ENCODE measurements at regions not wholly inside any gene's neighbourhood (a gene's known extent, or its start where the extent isn't known, plus 50 kb on each side); places are given as distances from the start of the nearest gene placed in this dataset.

GRCh38 chr17:77478899-77479298, 338.1 kb downstream of the SEC14L1 start:
- DNase-seq: no peak

GRCh38 chr17:77479372-77480198, 338.8 kb downstream of the SEC14L1 start:
- DNase-seq: no peak

- DNase-seq: no peak
Measured at GRCh38 chr17:77480199-77480508, 339.4 kb downstream of the SEC14L1 start.

GRCh38 chr17:77480509-77481215, 339.9 kb downstream of the SEC14L1 start:
- no peak for DNase-seq

GRCh38 chr17:77481476-77482374, 341.0 kb downstream of the SEC14L1 start:
- no peak for DNase-seq

- DNase-seq: no peak
Measured at GRCh38 chr17:77482375-77483127, 341.8 kb downstream of the SEC14L1 start.

GRCh38 chr17:77483128-77483598, 342.4 kb downstream of the SEC14L1 start:
- DNase-seq: no peak

GRCh38 chr17:77484111-77484510, 343.3 kb downstream of the SEC14L1 start:
- DNase-seq: no peak

- no peak for DNase-seq
Measured at GRCh38 chr17:77485089-77485833, 344.5 kb downstream of the SEC14L1 start.

GRCh38 chr17:77487211-77487629, 346.5 kb downstream of the SEC14L1 start:
- no peak for DNase-seq

GRCh38 chr17:77487677-77488530, 347.1 kb downstream of the SEC14L1 start:
- DNase-seq: no peak

GRCh38 chr17:77488531-77489238, 347.9 kb downstream of the SEC14L1 start:
- no peak for DNase-seq

- DNase-seq: no peak
Measured at GRCh38 chr17:77489239-77489892, 348.6 kb downstream of the SEC14L1 start.

GRCh38 chr17:77489893-77490255, 349.1 kb downstream of the SEC14L1 start:
- DNase-seq: no peak

GRCh38 chr17:77490361-77491183, 349.8 kb downstream of the SEC14L1 start:
- no peak for DNase-seq

- DNase-seq: no peak
Measured at GRCh38 chr17:77491921-77492445, 351.2 kb downstream of the SEC14L1 start.

- DNase-seq: no peak
Measured at GRCh38 chr17:77492446-77493237, 351.9 kb downstream of the SEC14L1 start.
